CD14-positive monocyte (primary cell): ENCODE measurements at regions not wholly inside any gene's neighbourhood (a gene's known extent, or its start where the extent isn't known, plus 50 kb on each side); places are given as distances from the start of the nearest gene placed in this dataset.

Experiments
- DNase-seq, 3 donors: peaks; one replicate each; pipeline ENCODE4 v3.0.0-alpha.2; 2011 to 2022
- H2AFZ ChIP-seq: 2 replicates; pipeline ENCODE4 v1.6.0; 2012; ENCODE audit warnings: mild to moderate bottlenecking, low read depth, low read length, inconsistent platforms; ENCODE audit not compliant: insufficient read depth, poor library complexity, severe bottlenecking
- H3K27ac ChIP-seq, 2 donors: 1 replicate in 1 of 2; 2 replicates in 1 of 2; pipeline ENCODE4 v1.5.1; 2012 to 2013; ENCODE audit warnings: low read length in 2 of 2, control low read depth in 1 of 2, inconsistent platforms in 1 of 2, low read depth in 1 of 2, mild to moderate bottlenecking in 1 of 2
- H3K27me3 ChIP-seq, 2 donors: one replicate each; pipeline versions ENCODE4 v1.6.0 to v1.6.1; 2011 to 2013; ENCODE audit warnings: low read length in 2 of 2; ENCODE audit not compliant: control insufficient read depth in 2 of 2, insufficient read depth in 2 of 2
- H3K36me3 ChIP-seq, 2 donors: replicated peaks in 1 of 2; 1 replicate in 1 of 2; 2 replicates in 1 of 2; pipeline versions ENCODE4 v1.5.1 to v1.6.1; 2012 to 2013; ENCODE audit warnings: low read length in 2 of 2, control low read depth in 1 of 2, inconsistent platforms in 1 of 2, mild to moderate bottlenecking in 1 of 2; ENCODE audit not compliant: insufficient read depth in 2 of 2, control insufficient read depth in 1 of 2
- H3K4me1 ChIP-seq, 2 donors: 1 replicate in 1 of 2; 2 replicates in 1 of 2; pipeline versions ENCODE4 v1.5.1 to v1.6.1; 2012 to 2013; ENCODE audit warnings: low read length in 2 of 2, control low read depth in 1 of 2, inconsistent platforms in 1 of 2, mild to moderate bottlenecking in 1 of 2, moderate library complexity in 1 of 2; ENCODE audit not compliant: insufficient read depth in 2 of 2, control insufficient read depth in 1 of 2
- H3K4me2 ChIP-seq: replicated peaks from 2 replicates; pipeline ENCODE3; 2012; ENCODE audit warnings: low read length, moderate library complexity, mild to moderate bottlenecking; ENCODE audit not compliant: poor library complexity, severe bottlenecking; ENCODE audit errors: extremely low read depth
- H3K4me3 ChIP-seq, 3 experiments: fragments of 200-600 bp in 1 of 3; sonication (generic) in 1 of 3; replicated peaks in 1 of 3; 1 replicate in 2 of 3; 2 replicates in 1 of 3; pipeline ENCODE4 v1.5.1; 2011 to 2013; ENCODE audit warnings: low read length in 3 of 3, mild to moderate bottlenecking in 3 of 3, control low read depth in 2 of 3, low read depth in 2 of 3, inconsistent platforms in 1 of 3, moderate library complexity in 1 of 3
- H3K79me2 ChIP-seq: 2 replicates; pipeline ENCODE4 v1.6.0; 2012; ENCODE audit warnings: mild to moderate bottlenecking, control low read depth, inconsistent platforms, low read length, moderate library complexity; ENCODE audit not compliant: insufficient read depth
- H3K9ac ChIP-seq: 2 replicates; pipeline ENCODE4 v1.6.0; 2017; ENCODE audit warnings: low read length, mild to moderate bottlenecking; ENCODE audit not compliant: insufficient read depth, poor library complexity, severe bottlenecking
- H3K9me3 ChIP-seq, 2 donors: replicated peaks in 1 of 2; 1 replicate in 1 of 2; 2 replicates in 1 of 2; pipeline versions ENCODE4 v1.5.1 to v1.6.1; 2012 to 2013; ENCODE audit warnings: low read length in 2 of 2, control low read depth in 1 of 2; ENCODE audit not compliant: control insufficient read depth in 1 of 2, insufficient read depth in 1 of 2
- H4K20me1 ChIP-seq: 2 replicates; pipeline ENCODE4 v1.6.0; 2012; ENCODE audit warnings: mild to moderate bottlenecking, low read length, control low read depth, moderate library complexity; ENCODE audit not compliant: insufficient read depth
- H3K27ac Mint-ChIP-seq, 7 donors: one replicate each; pipeline ENCODE4 v1.8.0; 2020; ENCODE audit warnings: mild to moderate bottlenecking in 7 of 7, mixed read lengths in 7 of 7, moderate library complexity in 6 of 7, inconsistent platforms in 2 of 7
- H3K27me3 Mint-ChIP-seq, 3 donors: one replicate each; pipeline ENCODE4 v1.8.0; 2021 to 2022; ENCODE audit warnings: low read depth in 3 of 3, mild to moderate bottlenecking in 3 of 3, mixed read lengths in 3 of 3, moderate library complexity in 3 of 3, inconsistent platforms in 1 of 3
- H3K36me3 Mint-ChIP-seq, 2 donors: one replicate each; pipeline ENCODE4 v1.8.0; 2020; ENCODE audit warnings: mixed read lengths in 2 of 2, inconsistent platforms in 1 of 2, mild to moderate bottlenecking in 1 of 2
- H3K4me1 Mint-ChIP-seq: one replicate; pipeline ENCODE4 v1.8.0; 2020; ENCODE audit warnings: mild to moderate bottlenecking, mixed read lengths
- H3K4me3 Mint-ChIP-seq, 2 donors: one replicate each; pipeline ENCODE4 v1.8.0; 2020; ENCODE audit warnings: mild to moderate bottlenecking in 2 of 2, mixed read lengths in 2 of 2, moderate library complexity in 1 of 2
- H3K9me3 Mint-ChIP-seq, 7 donors: one replicate each; pipeline ENCODE4 v1.8.0; 2020 to 2022; ENCODE audit warnings: mixed read lengths in 7 of 7, mild to moderate bottlenecking in 6 of 7, moderate library complexity in 6 of 7, inconsistent platforms in 2 of 7
- WGBS: methylation state at CpG from one replicate; pipeline ENCODE4 v1.1.5; 2013; ENCODE audit warnings: missing lambda C conversion rate; ENCODE audit not compliant: insufficient coverage; 5-methylcytosine and 5-hydroxymethylcytosine counted together
- intact Hi-C, 2 donors: fragments of 100-400 bp; cut with micrococcal nuclease; formaldehyde crosslinking; loops; one replicate each; pipeline versions ENCODE4 v1.15.0 to v1.15.1; 2023
- TF ChIP-seq, protein P1 (sequence below): fragments of 200-600 bp; IDR thresholded peaks from one replicate; pipeline ENCODE4 v1.8.0; 2022; ENCODE audit warnings: antibody characterized with exemption, mild to moderate bottlenecking

DNA sequence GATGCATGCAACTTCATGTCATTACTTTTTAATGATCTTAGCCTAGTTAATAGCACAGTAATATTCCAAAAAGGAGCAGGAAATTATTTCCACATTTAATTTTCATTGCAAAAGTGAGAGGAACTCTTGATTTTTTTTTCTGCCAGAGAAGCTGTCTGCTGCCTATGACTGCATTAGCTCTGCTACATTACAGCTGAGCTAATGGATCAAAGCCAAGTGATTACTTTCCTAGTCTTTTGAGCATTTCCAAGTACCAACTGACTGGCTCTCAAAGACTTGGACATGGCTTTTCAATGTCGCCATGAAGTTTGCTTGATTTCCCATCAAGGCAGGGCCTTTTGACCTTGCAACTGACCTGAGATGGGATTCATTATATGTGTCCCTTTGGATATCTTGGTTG, 356.6 kb upstream of the XYLT1 start:
- no peaks in the 10 kb centered on the region for H3K79me2 ChIP-seq
- TF ChIP-seq, protein P1, sequence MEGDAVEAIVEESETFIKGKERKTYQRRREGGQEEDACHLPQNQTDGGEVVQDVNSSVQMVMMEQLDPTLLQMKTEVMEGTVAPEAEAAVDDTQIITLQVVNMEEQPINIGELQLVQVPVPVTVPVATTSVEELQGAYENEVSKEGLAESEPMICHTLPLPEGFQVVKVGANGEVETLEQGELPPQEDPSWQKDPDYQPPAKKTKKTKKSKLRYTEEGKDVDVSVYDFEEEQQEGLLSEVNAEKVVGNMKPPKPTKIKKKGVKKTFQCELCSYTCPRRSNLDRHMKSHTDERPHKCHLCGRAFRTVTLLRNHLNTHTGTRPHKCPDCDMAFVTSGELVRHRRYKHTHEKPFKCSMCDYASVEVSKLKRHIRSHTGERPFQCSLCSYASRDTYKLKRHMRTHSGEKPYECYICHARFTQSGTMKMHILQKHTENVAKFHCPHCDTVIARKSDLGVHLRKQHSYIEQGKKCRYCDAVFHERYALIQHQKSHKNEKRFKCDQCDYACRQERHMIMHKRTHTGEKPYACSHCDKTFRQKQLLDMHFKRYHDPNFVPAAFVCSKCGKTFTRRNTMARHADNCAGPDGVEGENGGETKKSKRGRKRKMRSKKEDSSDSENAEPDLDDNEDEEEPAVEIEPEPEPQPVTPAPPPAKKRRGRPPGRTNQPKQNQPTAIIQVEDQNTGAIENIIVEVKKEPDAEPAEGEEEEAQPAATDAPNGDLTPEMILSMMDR = no peak
- Mint-ChIP-seq H3K27me3 (peaks cover 0 to 1% (median 0%) of the 10 kb centered on the region in 3 donors), H3K4me3 (no peak overlapping the region), H3K27ac (no peak overlapping the region), H3K36me3 (no peaks in the 10 kb centered on the region), H3K9me3 (peaks cover 0 to 4% (median 0%) of the 10 kb centered on the region in 7 donors), H3K4me1 (no peaks in the 10 kb centered on the region)
- H3K9ac ChIP-seq = no peak overlapping the region
- no peak overlapping the region for H3K4me3 ChIP-seq
- no peak overlapping the region for H3K4me2 ChIP-seq
- H2AFZ ChIP-seq = no peak overlapping the region
- H3K36me3 ChIP-seq = no peaks in the 10 kb centered on the region
- no peaks in the 10 kb centered on the region for H4K20me1 ChIP-seq
- DNase-seq = no peak
- no peaks in the 10 kb centered on the region for H3K9me3 ChIP-seq
- intact Hi-C loops = no loop called here
- no peak overlapping the region for H3K27ac ChIP-seq
- no peaks in the 10 kb centered on the region for H3K4me1 ChIP-seq
- 100% methylated on average over 1 of the region's 1 CpG for WGBS
- no peaks in the 10 kb centered on the region for H3K27me3 ChIP-seq

DNA sequence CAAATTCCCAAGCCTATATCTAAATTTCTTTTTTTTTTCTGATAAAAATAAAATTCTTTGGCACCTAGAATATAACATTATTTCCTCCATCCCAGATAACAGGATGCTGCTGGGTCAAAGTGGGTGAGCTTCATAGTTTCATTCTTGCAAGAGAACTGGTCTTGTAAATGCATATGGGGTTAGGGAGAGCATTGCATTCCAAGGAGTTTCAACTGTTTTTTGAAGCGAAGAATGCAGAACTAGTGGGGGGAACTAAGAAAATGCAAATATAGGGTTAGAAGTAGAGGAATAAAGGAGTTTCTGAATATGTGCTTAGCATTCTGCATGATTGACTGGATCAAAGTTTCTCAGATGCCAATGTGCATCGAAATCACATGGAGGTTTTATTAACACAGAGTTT, 347.2 kb upstream of the XYLT1 start:
- no peak overlapping the region for H3K4me3 ChIP-seq
- intact Hi-C loops = no loop called here
- H3K4me1 ChIP-seq = no peaks in the 10 kb centered on the region
- Mint-ChIP-seq H3K27me3 (peaks cover 0 to 1% (median 0%) of the 10 kb centered on the region in 3 donors), H3K9me3 (peaks cover 7 to 20% (median 15%) of the 10 kb centered on the region in 7 donors), H3K4me1 (no peaks in the 10 kb centered on the region), H3K27ac (no peak overlapping the region), H3K36me3 (no peaks in the 10 kb centered on the region), H3K4me3 (no peak overlapping the region)
- TF ChIP-seq, protein P1 = no peak
- no peaks in the 10 kb centered on the region for H3K36me3 ChIP-seq
- no peak overlapping the region for H3K9ac ChIP-seq
- no peaks in the 10 kb centered on the region for H3K79me2 ChIP-seq
- 100% methylated on average over 1 of the region's 2 CpGs for WGBS
- H3K27me3 ChIP-seq = no peaks in the 10 kb centered on the region
- H4K20me1 ChIP-seq = no peaks in the 10 kb centered on the region
- H2AFZ ChIP-seq = no peak overlapping the region
- H3K4me2 ChIP-seq = no peak overlapping the region
- H3K27ac ChIP-seq = no peak overlapping the region
- DNase-seq = no peak
- H3K9me3 ChIP-seq = peaks cover 5 to 11% of the 10 kb centered on the region in 2 donors
